Activated gamma-delta T cell treated with Interleukin-2 at 50 U/mL for 16 hours (primary cell): ENCODE measurements at regions not wholly inside any gene's neighbourhood (a gene's known extent, or its start where the extent isn't known, plus 50 kb on each side); places are given as distances from the start of the nearest gene placed in this dataset.
"Not testable (repeated sequence)": the region's sequence is repeated elsewhere in the genome, so short reads cannot be mapped to it uniquely, and the experiment has no call there.

Experiments
- DNase-seq: peaks from one replicate; pipeline ENCODE4 v3.0.0-alpha.2; 2020

DNA sequence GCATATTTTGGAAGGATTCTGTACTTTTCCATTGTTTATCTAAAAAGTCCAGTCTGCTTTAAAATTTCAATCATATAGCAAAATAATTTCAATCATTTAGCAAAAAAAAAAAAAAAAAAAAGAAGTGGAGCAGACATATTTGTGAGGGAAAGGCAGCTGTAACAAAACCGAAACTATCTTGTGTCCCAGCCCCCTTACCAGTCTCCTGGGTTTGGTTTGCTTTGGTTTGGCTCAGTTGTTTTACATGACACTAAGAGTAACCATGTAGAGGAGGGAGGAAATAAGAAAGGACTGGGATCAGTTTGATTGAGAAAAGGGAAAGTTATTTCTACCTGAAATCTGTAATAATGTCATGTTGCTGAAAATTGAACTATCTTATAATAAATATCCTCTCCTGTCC, 158.8 kb upstream of the GADL1 start:
- no peak for DNase-seq

DNA sequence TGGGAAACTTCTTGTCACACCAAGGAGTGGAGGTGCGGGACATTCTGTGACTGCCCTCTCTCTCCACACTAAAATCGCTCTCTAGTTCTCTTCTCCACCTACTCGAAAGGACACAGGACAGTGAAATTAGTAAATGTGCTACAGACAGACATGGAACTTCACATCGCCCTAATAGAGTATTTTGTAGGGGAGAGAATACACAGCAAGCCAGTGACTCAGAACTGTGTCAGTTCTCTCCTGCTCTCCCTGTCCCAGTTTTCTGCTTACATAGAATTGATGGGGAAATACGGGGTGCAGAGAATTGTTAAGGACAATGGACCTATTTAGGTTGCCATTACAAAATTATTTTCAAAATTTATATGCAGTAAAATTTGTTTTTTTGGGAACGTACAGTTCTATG, 159.6 kb upstream of the GADL1 start:
- DNase-seq: no peak

DNA sequence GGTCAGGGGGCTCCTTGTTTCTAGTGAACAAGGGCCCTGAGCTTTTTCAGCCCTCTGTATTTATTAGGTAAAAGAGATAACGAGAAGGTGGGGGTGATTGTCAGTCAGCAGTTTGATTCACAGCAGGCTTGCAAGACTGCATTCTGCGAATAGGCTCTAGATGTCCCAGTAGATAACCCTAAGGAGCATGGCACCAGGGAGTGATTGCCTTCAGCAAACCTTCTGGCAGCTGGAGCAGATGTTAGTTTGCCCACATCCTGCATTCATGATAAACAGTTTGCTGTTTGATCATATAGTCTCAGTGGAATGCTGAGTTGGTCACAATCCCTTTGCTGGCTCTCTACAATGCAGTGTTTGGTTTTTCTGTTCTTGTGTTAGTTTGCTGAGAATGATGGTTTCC, 161.3 kb upstream of the GADL1 start:
- DNase-seq: no peak

DNA sequence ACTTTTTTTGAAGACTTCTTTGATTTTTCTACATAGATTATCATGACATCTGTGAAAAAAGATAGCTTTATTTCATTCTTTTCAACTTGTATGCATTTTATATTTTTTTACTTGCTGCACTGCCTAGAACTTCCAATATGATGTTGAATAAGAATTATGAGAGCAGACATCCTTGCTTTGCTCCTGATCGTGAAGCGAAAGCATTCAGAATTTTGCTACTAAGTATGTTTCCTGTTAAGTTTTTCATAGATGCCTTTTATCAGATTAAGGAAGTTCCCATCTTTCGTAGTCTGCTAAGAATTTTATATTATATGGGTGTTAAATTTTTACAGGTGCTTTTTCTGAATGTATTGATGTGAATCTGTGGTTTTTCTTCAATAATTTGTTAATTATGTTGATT, 163.4 kb upstream of the GADL1 start:
- DNase-seq: no peak

DNA sequence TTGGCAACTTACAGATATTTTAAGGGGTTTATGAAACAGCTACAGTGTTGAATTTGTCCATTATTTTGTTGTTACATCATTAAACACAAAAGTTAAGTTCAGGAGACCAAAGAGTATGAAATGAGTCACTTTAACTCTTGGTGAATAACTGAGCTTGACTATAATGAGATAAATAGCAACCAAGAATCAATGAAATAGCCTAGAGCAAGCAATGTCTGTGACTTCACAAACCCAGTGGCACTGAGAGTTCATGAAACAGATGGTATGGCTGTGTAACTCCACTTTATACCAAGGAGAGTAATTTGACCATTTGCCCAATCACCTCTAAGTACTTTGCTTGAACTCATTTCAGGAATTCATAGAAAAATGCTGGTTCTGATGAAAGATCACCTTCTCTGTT, 169.6 kb upstream of the GADL1 start:
- no peak for DNase-seq

DNA sequence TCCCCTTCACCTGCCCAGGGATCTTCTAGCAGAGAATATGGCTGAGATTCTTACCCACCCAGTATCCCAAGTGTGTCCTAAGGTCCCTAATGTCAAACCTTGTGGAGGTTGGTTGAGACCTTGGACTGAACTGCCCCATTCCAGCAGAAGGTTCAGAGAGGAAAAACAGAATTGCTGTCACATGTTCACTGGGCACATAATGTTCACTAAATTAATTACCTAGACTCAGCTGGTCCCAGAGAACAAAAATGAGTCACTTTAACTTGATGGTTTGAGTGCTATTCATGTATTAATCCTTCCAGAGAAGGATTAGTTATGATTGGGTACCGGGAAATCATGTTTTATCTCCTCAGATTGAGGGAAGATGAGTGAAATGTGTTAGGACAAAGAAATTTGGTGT, 171.3 kb upstream of the GADL1 start:
- no peak for DNase-seq

DNA sequence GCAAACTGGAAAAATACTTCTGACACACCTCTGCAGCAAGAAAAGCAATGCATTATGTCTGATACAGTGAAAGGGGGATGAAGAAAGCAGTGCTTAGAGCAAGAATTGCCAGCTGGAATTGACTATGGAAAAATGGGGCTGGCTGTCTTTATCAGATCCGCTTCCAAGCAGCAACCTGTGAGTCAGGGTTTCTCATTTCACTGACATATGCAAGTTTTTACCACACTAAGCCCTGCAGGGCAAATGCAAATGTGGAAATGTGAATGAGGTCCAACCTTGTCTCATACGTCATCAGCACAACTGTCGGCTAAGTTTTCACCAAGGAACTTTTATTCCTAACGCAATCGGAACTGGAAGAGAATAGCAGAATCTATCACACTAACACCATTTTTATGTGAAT, 172.5 kb upstream of the GADL1 start:
- no peak for DNase-seq

DNA sequence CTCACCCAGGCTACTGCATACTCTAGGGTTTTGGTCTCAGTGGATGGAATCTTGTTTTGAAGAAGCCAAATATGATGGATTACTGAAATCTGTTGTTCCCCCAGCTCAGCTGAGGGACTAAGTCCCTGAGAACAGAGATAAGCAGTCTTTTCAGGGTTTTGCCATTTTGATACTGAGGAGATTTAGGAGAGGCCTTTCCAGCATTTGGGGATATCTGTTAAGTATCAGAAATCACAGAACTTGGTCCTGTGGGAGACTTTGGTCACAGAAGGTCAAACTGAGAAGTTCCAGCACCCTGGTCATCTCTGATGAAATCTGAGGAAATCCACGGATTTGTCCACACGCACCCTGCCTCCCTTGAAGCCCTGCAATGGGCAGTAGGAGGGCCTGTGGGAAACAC, 181.0 kb upstream of the GADL1 start:
- no peak for DNase-seq

DNA sequence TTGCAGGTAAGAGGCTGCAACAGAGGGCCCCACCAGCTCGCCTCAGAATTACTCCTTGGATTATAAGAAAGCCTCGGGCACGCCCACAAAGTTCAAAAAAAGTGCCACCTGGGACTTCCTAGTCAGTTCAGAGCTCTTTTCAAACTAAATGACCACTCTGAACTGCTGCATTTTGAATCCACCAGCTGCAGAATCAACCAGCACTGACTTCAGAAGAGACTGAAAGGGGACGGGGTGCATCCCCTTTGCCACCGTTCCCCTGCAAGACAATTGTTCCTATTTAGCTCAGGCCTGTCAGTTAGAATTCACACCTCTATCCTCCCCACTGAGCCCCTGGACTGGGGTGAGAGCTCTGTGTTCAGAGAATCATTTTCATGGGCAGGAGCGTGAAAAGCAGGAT, 181.4 kb upstream of the GADL1 start:
- no peak for DNase-seq

DNA sequence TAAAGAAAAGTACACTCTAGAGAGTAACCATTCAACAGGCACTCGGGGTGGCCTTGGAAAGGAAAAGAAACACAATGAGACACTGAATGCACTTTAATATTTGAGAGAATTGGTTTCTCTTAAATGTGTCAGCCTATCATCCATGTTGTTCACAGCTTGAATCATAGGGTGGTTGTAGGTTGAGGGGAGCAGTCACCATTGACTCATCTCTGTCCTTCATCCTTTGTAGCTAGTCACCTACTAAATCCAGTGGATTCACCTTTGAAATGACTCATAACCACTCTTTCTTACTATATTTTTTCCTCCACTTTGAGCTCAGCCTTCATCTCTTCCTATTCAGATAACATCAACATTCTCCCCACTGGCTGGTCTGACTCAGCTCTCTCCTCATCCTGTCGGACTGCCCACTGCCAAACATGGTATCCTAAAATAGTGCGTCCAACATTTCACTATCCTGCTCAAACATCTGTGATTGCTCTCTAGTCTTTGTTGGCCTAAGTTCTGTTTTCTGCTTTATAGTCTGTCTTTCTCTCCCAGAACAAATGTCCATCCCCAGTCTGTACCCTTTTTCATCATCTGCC, 182.7 kb upstream of the GADL1 start:
- no peak for DNase-seq

DNA sequence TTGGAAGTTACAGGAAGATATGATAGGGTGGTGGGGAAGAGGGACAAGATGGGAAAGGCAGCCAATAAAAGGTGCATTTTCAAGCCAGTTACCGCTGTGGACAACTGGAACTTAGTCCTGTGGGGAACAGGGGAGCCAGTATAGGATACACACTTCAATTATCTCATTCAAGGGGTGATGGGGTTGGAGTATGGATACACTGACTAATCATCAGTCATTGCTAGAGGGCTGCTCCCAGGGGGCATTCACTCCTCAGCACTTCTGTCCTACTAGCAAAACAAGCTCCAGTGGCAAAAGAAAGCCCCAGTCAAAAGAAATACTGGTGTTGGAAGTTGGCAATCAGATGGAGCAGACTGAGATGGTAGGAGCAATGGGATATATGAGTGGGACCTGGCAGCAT, 183.4 kb upstream of the GADL1 start:
- DNase-seq: no peak

DNA sequence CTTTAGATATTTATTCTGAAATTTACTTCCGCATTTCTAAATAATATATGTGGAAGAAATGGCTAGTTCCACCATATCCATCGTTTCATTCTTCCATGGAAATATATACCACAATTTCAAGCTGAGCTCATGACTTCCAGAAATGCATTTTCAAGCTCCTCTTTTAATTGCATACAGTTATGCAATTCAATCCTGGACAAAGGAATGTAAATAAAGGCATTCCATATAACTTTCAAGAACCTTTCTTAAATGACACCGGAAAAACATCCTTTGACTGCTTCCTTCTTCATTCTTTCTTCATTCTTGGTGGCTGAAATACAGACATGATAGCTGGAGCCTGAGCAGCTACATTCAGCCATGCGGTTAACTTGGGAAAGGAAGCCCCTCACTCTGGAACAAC, 185.2 kb upstream of the GADL1 start:
- DNase-seq: no peak

DNA sequence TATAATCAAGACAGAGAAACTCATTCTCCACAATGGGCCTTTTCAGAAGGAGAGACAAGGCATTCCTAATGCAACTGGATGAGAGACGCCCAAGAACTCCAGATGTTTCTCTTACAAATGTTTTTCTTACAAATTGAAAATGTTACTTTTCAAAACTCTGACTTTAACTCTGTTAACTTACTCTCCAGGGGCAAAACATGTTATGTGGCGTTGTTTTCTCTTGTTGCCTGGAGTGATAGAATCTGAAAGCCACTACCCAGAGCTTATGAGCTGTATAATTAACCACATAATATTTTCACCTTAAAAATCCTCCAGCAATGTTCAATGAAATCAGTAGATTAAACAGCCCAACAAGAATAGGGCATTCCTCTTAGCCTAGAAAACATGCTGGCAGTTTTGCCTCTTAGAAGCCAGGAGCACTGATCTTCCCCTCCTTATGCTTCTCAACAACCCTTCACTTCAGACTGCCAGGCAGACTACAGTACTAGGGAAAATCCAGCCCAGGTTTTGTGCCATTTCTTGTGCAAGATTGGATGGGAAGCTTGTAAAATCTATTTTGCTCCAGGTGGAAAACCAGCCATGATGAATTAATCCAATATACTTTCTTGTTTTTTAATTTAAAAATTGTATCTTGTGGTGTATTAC, 186.7 kb upstream of the GADL1 start:
- DNase-seq: no peak

DNA sequence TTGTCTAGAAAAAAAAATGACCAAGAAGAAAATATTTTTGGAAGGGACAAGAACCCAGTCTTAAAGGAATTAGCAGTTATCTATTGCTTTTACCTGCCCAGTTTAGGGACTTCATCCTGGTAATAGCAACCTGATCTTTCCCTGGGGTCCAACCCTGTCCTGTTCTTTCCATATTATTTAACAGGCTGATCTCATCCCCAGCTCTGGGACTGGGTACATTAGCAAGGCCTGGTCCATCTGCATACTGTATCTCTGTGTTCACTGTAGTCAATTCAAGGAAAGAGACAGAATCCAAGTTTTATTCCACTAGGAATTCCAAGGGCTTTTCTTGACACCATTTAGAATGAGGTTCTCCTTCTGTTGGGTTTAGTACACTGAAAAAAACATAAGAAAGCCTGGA, 191.7 kb upstream of the GADL1 start:
- no peak for DNase-seq

DNA sequence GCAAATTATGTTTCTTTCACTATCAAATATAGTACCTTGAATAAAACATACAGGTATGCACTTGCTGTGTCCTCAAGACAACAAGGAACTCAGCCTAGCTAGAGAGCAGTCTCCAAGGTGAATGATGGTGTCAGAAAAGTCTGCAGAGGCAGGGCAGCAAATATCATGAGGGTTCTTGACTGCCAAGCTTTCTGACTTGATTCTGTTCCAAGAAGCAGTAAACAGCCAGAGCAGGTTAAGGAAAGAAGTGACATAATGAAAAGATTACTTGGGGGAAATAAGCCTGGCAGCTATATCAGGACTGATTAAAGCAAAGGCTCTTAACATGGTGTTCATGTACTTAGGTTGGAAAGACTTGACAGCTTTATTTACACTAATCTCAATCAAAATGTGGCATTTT, 192.2 kb upstream of the GADL1 start:
- DNase-seq: no peak

DNA sequence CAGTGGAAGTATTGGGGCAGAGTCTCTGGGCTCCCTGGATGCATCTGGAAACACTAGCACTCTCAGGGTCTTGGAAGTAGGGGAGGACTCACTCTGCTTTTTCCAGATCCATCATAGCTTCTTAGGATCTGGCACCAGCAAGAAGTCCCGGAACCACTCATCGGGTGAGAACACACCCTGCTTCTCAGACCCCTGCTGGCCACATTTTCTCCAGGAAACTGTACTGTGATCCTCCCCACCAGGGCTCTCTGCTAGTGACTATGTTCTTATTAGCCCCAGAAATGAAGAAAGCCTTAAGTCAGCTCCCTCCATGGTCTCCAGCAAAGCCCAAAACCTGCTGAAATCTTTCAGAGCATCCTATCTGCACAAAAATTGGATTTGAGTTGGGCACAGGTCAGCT, 197.3 kb upstream of the GADL1 start:
- no peak for DNase-seq

DNA sequence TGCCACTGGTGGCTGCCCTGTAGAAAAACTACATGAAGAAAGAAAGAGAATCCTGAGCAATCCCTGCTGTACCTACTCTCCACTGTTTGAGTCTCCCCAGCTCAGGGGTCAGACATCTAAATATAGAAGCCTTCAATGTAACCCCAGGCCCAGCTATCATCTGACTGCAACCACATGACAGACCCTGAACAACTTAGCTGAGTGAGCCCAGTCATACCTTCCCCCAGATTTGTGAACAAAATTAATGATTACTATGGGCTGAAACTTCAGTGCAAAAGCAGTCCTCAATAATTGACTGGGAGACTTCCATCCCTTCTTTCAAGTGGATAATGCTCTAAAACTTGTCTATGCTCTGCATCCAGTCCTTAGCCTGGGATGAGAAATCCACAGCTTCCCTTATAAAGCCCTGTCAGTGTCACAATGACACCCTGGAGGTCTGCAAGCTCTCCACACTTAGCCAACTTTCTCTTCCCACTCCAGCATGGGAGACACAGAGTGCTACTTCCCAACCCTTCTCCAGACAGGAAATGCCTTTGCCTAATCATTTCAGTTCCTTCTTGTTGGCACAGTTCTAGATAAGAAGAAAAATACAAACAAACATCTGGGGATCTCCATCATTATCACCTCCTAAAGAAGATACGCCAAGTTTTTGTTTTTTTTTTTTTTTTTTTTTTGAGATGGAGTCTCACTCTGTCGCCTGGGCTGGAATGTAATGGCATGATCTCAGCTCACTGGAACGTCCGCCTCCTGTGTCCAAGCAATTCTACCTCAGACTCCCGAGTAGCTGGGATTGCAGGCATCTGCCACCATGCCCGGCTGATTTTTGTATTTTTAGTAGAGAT, 198.5 kb upstream of the GADL1 start:
- DNase-seq: no peak

DNA sequence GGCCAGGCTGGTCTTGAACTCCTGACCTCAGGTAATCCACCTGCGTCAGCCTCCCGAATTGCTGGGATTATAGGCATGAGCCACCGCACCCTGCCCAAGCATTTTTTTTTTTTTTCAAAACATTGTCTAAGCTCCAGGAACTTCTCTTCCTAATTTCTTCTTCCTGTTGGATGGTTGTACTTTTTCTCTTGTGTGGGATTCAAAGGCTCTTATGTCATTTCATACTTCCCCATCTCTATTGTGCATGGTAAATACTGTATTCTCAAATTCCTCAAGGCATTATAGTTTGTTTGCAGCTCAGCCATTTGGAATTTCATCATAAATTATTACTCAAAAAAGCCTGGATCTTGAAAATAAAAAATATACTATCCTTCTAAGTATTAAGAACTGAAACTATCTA, 199.1 kb upstream of the GADL1 start:
- no peak for DNase-seq

DNA sequence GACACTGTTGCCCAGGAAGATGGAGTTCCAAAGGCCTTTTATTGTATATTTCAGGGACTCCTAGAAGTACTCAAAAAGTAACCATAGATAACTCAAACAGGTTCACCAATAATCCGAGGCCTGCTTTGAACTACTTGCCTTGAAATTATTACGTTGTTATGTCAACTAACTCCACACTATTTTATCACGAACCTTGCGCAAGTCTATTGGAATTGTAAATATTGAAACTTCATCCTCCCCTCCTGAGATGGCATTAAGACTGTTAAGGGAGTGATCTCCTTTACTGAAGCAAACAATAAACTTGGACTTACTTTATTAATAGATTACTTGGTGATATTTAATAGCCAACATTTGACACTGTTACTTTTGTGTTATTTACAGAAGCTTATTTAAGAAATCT, 199.6 kb upstream of the GADL1 start:
- no peak for DNase-seq

DNA sequence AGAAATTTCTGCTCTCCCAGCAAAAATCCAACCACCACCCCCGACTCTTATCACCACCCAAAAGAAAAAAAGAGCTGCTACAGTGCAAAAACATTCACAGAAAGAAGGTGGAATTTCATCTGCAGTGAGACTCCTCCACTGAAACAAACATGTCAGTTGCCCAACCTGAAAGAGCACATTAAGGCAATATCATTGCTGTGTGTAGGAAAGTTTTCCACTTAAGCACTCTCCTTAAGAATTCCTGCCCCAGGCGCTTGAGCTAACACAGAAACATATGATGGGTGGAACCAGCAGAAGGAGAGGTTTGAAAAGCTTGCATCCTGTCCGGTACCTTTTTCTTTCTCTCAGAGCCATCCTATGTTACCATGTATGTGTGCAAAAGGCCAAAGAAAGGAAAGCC, 200.8 kb upstream of the GADL1 start:
- DNase-seq: no peak

DNA sequence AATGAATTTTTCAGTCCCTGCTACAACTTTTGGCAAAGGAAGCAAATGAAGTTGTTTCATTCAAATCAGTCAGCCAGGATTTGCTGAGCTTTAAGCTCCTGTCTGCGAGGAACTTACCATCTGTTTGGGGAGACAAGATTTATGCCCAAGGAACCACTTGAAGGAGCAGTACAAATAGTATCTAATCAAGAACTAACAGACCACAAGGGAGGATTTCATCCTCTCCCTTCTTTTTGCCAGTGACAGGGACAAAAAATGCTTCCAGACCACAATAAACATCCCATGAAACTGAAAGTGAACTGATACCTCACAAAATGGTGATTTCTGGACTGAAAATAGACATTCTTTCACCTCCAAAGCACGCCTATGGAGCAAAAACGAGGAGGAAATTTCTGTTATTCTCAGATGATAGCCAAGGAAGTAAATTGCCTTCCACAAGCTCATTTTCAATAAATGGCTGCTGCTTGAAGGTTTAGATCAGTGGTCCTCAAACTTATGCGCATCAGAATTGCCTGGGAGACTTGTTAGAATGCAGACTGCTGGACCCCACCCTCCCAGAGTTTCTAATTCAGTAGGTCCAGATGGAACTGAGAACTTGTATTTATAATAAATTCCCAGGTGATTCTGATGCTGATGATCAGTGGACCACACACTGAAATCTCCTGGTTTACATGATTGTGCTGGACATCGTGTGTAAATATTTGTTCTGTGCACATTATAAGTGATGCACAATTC, 202.4 kb upstream of the GADL1 start:
- DNase-seq: no peak

DNA sequence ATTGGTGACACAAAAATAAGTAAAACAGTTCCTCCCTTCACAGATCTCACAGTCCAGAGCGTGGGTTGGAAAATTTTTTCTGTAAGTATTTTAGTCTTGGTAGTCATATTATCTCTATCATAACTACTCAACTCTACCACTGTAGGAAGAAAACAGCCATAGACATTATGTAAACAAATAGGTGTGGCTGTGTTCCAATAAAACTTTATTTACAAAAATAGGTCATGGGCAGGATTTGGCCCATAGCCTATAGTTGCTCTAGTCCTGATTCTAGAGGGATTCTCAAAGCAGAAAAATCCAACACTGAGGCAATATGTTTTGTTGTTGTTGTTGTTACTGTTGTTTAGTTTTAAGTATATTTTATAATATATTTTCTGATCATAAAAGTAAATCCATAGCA, 206.1 kb upstream of the GADL1 start:
- no peak for DNase-seq

DNA sequence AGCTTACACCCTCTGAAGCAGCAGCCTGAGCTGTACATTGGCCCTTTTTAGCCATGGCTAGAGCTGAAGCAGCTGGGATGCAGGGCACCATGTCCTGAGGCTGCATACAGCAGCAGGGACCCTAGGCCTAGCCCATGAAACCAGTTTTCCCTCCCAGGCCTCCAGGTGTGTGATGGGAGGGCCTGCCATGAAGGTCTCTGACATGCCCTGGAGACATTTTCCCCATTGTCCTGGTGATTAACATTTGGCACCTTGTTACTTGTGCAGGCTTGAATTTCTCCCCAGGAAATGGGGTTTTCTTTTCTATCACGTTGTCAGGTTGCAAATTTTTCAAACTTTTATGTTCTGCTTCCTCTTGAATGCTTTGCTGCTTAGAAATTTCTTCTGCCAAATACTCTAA, 206.8 kb upstream of the GADL1 start:
- DNase-seq: not testable (repeated sequence)
